ENCODE measurements at regions not wholly inside any gene's neighbourhood (a gene's known extent, or its start where the extent isn't known, plus 50 kb on each side); places are given as distances from the start of the nearest gene placed in this dataset.

DNA sequence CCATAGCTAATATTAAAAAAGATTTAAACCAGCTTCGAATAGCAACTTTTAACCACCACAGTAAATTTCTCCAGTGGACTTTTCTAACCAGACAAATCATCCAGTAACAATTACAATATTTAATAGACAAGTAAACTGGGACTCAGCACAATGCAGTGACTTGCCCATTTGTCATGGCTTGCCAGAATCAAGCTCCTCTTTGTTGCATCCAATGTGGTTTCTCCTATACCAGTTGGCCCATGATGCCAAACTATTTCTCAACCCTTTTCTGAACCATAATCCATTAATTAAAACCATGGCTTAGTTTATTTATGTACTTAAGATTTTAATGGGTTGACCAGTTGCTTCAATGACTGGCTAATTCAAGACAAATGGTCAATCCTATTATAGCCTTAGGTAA is 64.4 kb downstream of the DIO2 start:
- H3K4me3 ChIP-seq (ENCODE audit: low read length) = no peak overlapping the region
- TF ChIP-seq, protein P1, sequence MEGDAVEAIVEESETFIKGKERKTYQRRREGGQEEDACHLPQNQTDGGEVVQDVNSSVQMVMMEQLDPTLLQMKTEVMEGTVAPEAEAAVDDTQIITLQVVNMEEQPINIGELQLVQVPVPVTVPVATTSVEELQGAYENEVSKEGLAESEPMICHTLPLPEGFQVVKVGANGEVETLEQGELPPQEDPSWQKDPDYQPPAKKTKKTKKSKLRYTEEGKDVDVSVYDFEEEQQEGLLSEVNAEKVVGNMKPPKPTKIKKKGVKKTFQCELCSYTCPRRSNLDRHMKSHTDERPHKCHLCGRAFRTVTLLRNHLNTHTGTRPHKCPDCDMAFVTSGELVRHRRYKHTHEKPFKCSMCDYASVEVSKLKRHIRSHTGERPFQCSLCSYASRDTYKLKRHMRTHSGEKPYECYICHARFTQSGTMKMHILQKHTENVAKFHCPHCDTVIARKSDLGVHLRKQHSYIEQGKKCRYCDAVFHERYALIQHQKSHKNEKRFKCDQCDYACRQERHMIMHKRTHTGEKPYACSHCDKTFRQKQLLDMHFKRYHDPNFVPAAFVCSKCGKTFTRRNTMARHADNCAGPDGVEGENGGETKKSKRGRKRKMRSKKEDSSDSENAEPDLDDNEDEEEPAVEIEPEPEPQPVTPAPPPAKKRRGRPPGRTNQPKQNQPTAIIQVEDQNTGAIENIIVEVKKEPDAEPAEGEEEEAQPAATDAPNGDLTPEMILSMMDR (conservative IDR thresholded peaks at IDR 0.05; ENCODE audit: low read depth, low read length) = no peak
- DNase-seq (ENCODE audit: low read depth) = no peak

DNA sequence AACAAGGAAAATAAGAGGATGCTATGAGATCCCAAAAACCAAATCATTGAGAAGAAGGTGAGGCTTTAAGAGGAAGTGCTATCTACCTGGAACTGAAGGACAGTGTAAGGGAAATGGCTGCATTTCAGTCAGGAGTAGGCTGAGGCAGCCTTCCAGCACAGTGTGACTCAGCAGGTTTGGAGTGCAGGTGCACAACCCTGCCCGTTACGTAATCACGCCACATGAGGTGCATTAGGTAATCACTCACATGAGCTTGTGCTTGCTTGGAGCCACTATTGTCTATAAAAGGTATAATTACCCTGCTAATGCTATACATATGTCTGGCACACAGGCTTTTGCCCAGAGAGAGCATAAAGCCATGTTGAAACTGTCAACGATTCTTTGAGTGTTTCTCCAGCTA is 74.9 kb downstream of the DIO2 start:
- DNase-seq (ENCODE audit: low read depth) = no peak
- TF ChIP-seq, protein P1 (conservative IDR thresholded peaks at IDR 0.05; ENCODE audit: low read depth, low read length) = no peak
- no peak overlapping the region for H3K4me3 ChIP-seq (ENCODE audit: low read length)

DNA sequence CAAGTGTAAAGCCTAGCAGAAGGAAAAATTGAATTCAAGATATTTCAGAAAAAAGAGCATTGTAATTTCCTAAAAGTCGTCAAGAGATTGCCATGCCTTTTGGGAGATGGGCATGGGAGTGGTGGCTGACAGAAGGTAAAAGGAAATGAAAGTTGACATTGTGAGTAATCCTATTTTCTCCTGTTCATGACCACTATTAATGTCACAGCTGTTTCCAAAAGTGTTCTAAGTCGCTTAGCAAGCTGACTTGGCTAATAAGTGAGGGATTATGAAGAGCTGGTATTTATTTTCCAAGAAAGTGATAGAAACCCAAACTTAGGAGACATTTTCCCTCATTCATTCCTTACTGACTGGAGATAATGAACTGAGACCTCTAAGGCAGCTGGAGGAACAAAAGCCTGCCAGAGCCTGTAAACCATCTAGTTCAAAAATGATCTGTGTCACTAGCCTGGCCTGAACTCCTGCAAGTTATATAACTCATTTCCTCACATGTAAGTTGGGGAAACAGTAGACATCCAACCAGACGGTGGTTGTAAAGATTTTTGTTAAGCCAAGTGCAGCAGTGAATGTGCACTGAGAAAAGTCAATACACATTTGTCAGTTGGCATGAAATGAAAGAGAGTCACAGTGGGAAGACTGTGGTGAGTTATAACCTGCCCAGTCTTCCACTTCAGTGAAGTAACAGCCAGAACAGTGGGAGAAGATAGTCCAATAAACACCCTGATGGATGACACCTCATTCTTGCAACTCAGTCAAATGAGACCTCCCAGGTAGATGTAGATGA is 75.8 kb downstream of the DIO2 start:
- no peak overlapping the region for H3K4me3 ChIP-seq (ENCODE audit: low read length)
- DNase-seq (ENCODE audit: low read depth) = no peak
- TF ChIP-seq, protein P1 (conservative IDR thresholded peaks at IDR 0.05; ENCODE audit: low read depth, low read length) = no peak

DNA sequence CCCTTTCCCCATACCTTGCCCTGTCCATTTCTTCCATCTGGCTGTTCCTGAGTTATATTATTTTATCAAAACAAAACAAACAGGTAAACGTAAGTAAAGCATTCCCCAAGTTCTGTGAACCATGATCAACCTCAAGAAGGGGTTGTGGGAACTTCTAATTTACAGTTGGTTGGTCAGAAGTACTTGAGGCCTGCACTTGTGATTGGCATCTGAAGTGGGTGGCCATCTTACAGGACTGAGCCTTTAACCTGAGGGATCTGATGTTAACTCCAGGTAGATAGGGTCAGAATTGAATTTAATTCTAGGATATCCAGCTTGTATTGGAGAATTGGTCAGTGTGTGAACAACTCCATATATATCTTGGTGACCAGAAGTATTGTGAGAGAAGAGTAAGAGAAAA is 77.0 kb downstream of the DIO2 start:
- TF ChIP-seq, protein P1 (conservative IDR thresholded peaks at IDR 0.05; ENCODE audit: low read depth, low read length) = no peak
- DNase-seq (ENCODE audit: low read depth) = no peak
- H3K4me3 ChIP-seq (ENCODE audit: low read length) = no peak overlapping the region

DNA sequence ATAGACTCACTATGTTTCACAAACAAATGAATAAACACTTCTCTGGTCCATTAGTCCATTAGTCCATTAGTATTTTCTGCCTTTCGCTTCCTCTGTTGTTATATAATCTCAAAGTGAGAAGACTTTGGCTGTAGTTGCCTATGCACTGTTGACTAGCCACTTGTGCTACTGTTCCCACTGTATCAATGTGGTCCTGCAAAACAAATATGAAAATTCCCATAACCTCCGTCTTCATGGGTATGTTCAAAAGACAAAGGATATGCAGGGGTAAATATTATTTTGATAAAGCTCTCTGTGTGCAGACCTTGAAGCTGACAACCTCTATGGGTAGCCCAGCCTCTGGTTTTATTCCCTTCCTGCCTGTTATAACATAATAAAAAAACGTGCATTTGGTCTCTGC is 77.8 kb downstream of the DIO2 start:
- DNase-seq (ENCODE audit: low read depth) = no peak
- no peak overlapping the region for H3K4me3 ChIP-seq (ENCODE audit: low read length)
- TF ChIP-seq, protein P1 (conservative IDR thresholded peaks at IDR 0.05; ENCODE audit: low read depth, low read length) = no peak

DNA sequence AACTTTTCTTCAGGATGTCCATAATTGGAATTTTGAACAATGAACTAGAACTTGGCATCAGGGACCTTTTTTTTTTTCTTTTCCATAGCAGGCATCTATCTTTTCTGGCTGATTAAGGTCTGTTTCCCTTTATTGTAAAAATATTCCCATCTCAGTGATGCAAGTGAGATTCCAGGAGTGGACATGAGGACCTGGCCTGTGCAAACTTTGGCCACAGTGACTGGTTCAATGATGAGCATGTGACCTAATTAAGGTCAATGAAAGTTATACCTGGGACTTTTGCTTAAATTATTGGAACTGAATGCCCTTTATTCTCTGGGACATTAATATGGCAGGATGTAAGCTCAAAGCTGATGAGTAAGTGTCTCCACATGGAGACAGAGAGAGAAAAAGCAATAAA is 83.8 kb downstream of the DIO2 start:
- TF ChIP-seq, protein P1 (conservative IDR thresholded peaks at IDR 0.05; ENCODE audit: low read depth, low read length) = no peak
- H3K4me3 ChIP-seq (ENCODE audit: low read length) = no peak overlapping the region
- DNase-seq (ENCODE audit: low read depth) = no peak

DNA sequence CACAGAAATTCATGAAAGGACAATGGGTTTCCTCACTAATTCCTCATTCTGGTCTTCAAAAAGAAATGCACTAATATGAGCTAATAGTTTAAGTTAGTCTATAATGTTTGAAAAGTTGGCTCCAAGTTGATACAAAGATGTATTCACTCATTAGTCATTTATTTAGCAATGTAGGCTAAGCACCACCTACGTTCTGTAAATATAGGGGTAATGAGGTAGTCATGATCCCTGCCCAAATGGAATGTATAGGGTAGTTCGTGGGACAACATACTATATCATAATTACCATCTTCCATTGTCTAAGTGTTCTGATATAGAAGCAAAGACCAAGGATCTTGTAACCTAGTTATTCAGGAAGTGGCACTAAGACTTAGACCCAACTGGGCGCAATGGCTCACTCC is 86.5 kb downstream of the DIO2 start:
- H3K4me3 ChIP-seq (ENCODE audit: low read length) = no peak overlapping the region
- TF ChIP-seq, protein P1 (conservative IDR thresholded peaks at IDR 0.05; ENCODE audit: low read depth, low read length) = no peak
- DNase-seq (ENCODE audit: low read depth) = no peak

Measured in retinal pigment epithelial cell (primary cell).